GM12878 (cell line): ENCODE measurements at regions not wholly inside any gene's neighbourhood (a gene's known extent, or its start where the extent isn't known, plus 50 kb on each side); places are given as distances from the start of the nearest gene placed in this dataset.

Experiments
- ATAC-seq: fragments of 200-7000 bp; cut with Tn5 transposase; 3 replicates; pipeline ENCODE4 v1.9.1; 2020; ENCODE audit warnings: mild to moderate bottlenecking, moderate library complexity
- BruUV-seq: library from RNA; stranded (reverse); fragments of 400-500 nt; replicated peaks from 2 replicates; lab custom pipeline; 2021; lab: Mats Ljungman, UMichigan
- CTCF ChIA-PET: fragments of 300-600 bp; sonication (Branson Sonifier 250); formaldehyde crosslinking; extraction: SDS; loops from one replicate; lab custom pipeline; 2021; ENCODE audit warnings: inconsistent platforms; lab: Yijun Ruan, JAX
- POLR2A ChIA-PET: fragments of 350-600 bp; formaldehyde crosslinking; extraction: SDS; loops from one replicate; lab custom pipeline; 2021; ENCODE audit warnings: inconsistent platforms; lab: Charles Lee
- RAD21 ChIA-PET: fragments of 300-600 bp; sonication (Branson Sonifier 250); formaldehyde crosslinking; loops from one replicate; lab custom pipeline; 2023; ENCODE audit warnings: antibody characterized with exemption; ENCODE audit not compliant: unreplicated experiment; lab: Charles Lee
- SMC1A ChIA-PET: fragments of 300-600 bp; sonication (Branson Sonifier 250); formaldehyde crosslinking; loops from one replicate; lab custom pipeline; 2023; ENCODE audit not compliant: unreplicated experiment, uncharacterized antibody; lab: Charles Lee
- DNase-seq: peaks from one replicate; pipeline ENCODE4 v3.0.0-alpha.2; 2011; ENCODE audit warnings: low read depth, low spot score
- FAIRE-seq: peaks from 3 replicates; lab custom pipeline; 2011; peaks lifted over from hg19 to GRCh38; lab: Jason Lieb, UNC
- H2AFZ ChIP-seq: 2 replicates; pipeline ENCODE4 v1.6.0; 2011; ENCODE audit warnings: low read depth, low read length, control low read depth; ENCODE audit not compliant: control insufficient read depth
- H3K27ac ChIP-seq: 2 replicates; pipeline ENCODE4 v1.5.1; 2011; ENCODE audit warnings: control low read depth; ENCODE audit not compliant: control insufficient read depth, insufficient read depth
- H3K27me3 ChIP-seq, 2 experiments: replicated peaks in 1 of 2; 2 replicates each; pipeline versions ENCODE4 v1.6.0 to v1.6.1; 2011; ENCODE audit warnings: low read length in 1 of 2; ENCODE audit not compliant: control insufficient read depth in 2 of 2, insufficient read depth in 2 of 2
- H3K36me3 ChIP-seq, 2 experiments: 2 replicates each; pipeline ENCODE4 v1.5.1; 2011; ENCODE audit warnings: low read length in 1 of 2; ENCODE audit not compliant: control insufficient read depth in 2 of 2, insufficient read depth in 2 of 2
- H3K4me1 ChIP-seq: 2 replicates; pipeline ENCODE4 v1.6.1; 2011; ENCODE audit warnings: mild to moderate bottlenecking, low read length, moderate library complexity, mixed read lengths; ENCODE audit not compliant: control insufficient read depth, insufficient read depth
- H3K4me2 ChIP-seq: 2 replicates; pipeline ENCODE4 v1.6.0; 2011; ENCODE audit warnings: control low read depth; ENCODE audit not compliant: control insufficient read depth, insufficient read depth
- H3K4me3 ChIP-seq: fragments of 200-600 bp; sonication (generic); 2 replicates; pipeline ENCODE4 v1.5.1; 2016
- H3K79me2 ChIP-seq: 2 replicates; pipeline ENCODE4 v1.6.0; 2011; ENCODE audit warnings: low read length; ENCODE audit not compliant: control insufficient read depth, insufficient read depth
- H3K9ac ChIP-seq: 2 replicates; pipeline ENCODE4 v1.8.0; 2011; ENCODE audit warnings: low read length, control low read depth, mixed read lengths; ENCODE audit not compliant: control insufficient read depth, insufficient read depth
- H3K9me3 ChIP-seq: replicated peaks from 3 replicates; pipeline ENCODE4 v1.5.1; 2011; ENCODE audit warnings: mild to moderate bottlenecking, low read length; ENCODE audit not compliant: control insufficient read depth, insufficient read depth
- H4K20me1 ChIP-seq: 2 replicates; pipeline ENCODE4 v1.6.0; 2011; ENCODE audit not compliant: control insufficient read depth, insufficient read depth
- BCL11A ChIP-seq: IDR thresholded peaks from 2 replicates; pipeline ENCODE4 v1.6.1; 2011; ENCODE audit warnings: low read depth, low read length
- LARP7 ChIP-seq: fragments of 450-650 bp; IDR thresholded peaks from 2 replicates; pipeline ENCODE4 v1.6.1; 2017; ENCODE audit warnings: mild to moderate bottlenecking
- PRDM15 ChIP-seq: fragments of 450-650 bp; formaldehyde crosslinking; IDR thresholded peaks from 2 replicates; pipeline ENCODE4 v1.4.0; 2020; ENCODE audit warnings: mild to moderate bottlenecking, moderate library complexity
- WGBS: methylation state at CpG from one replicate; pipeline ENCODE4 v1.1.6; 2016; ENCODE audit warnings: low lambda C conversion rate; ENCODE audit not compliant: insufficient replicate concordance, insufficient coverage; ENCODE audit errors: missing lambda C conversion rate; 5-methylcytosine and 5-hydroxymethylcytosine counted together
- in situ Hi-C: fragments of 300-500 bp; cut with MboI; formaldehyde crosslinking; loops from 9 replicates; pipeline ENCODE4 v1.14.3; 2018; ENCODE audit warnings: mixed read lengths
- intact Hi-C: fragments of 100-400 bp; cut with micrococcal nuclease; formaldehyde crosslinking; loops from one replicate; pipeline ENCODE4 v1.14.2; 2022; ENCODE audit not compliant: unreplicated experiment

- ATAC-seq, result no peak
- no peak for DNase-seq
- Histone ChIP-seq H3K9ac (no peak overlapping the region), H3K4me1 (no peaks in the 10 kb centered on the region), H3K27me3 (no peaks in the 10 kb centered on the region), H3K9me3 (no peaks in the 10 kb centered on the region), H3K36me3 (no peaks in the 10 kb centered on the region), H3K4me3 (no peak overlapping the region), H3K4me2 (no peak overlapping the region), H2AFZ (no peak overlapping the region), H3K79me2 (no peaks in the 10 kb centered on the region), H3K27ac (no peak overlapping the region), H4K20me1 (no peaks in the 10 kb centered on the region)
- intact Hi-C loops (no loop called here), in situ Hi-C loops (no loop called here)
- POLR2A ChIA-PET, result no interaction called here
- FAIRE-seq, result no peak
- CTCF ChIA-PET, result interaction anchor here (1.3 kb wide), 1 partner anchor 15 kb away, joined by 3 read pairs; no protein-coding TSS in a partner anchor
- RAD21 ChIA-PET, result no interaction called here
- BruUV-seq, result no TSS peak
- 47% methylated on average over 7 of the region's 7 CpGs for WGBS
- TF ChIP-seq PRDM15 (CRISPR knock-in tag), result no peak
- no peak for TF ChIP-seq BCL11A
- no peak for TF ChIP-seq LARP7
- SMC1A ChIA-PET, result no interaction called here
These were observed 229.8 kb upstream of the TEX13C start for GRCh38 chrX:125089761-125090445.
